ENCODE measurements at regions not wholly inside any gene's neighbourhood (a gene's known extent, or its start where the extent isn't known, plus 50 kb on each side); places are given as distances from the start of the nearest gene placed in this dataset.

GRCh38 chr3:147141516-147142288 lies 264.6 kb downstream of the ZIC4 start:
- TF ChIP-seq CTCF (conservative IDR thresholded peaks at IDR 0.05 in 1 of 2, IDR thresholded peaks at IDR 0.05 in 1 of 2; ENCODE audit: extremely low read depth in 1 of 2, insufficient read depth in 1 of 2, low read depth in 1 of 2, low read length in 2 of 2), result no peak
- TF ChIP-seq EZH2 (IDR thresholded peaks at IDR 0.05; ENCODE audit: borderline replicate concordance, low read length), result no peak
